HG03469 (cell line): ENCODE measurements at regions not wholly inside any gene's neighbourhood (a gene's known extent, or its start where the extent isn't known, plus 50 kb on each side); places are given as distances from the start of the nearest gene placed in this dataset.
"Not testable (repeated sequence)": the region's sequence is repeated elsewhere in the genome, so short reads cannot be mapped to it uniquely, and the experiment has no call there.

Experiments
- ATAC-seq: cut with Tn5 transposase; IDR thresholded peaks from one replicate; pipeline ENCODE4 v1.9.1; 2021; ENCODE audit warnings: mild to moderate bottlenecking, moderate library complexity, moderate number of reproducible peaks; ENCODE audit not compliant: unreplicated experiment

DNA sequence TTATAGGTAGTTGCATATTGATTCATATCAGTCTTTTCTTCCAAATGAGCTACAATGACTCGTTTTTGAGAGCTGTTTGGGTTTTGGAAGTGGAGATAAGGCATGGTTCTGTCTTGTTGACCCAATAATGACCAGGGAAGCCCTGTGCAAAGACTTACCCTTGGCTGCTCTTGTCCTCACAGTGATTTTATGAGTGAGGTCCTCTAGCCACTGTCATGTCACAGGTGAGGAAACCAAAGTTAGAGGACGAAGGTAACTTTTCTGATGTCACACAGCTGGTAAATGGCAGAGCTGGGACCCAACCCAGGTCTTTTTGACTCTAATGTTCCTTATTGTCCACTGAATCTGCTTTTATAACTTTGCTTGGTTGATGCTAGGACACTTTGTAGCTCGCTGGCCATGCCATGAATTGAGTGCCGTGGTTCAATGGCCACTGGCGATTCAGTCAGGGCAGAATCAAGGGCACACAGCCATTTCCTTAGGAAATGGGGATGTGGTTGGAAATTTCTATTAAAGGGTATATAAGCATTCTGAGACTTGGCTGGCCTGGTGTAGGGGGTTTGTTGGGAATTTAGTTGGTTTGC lies 249.1 kb downstream of the GOLGA6L6 start:
- not testable (repeated sequence) for ATAC-seq

- ATAC-seq: not testable (repeated sequence)
Observed at GRCh38 chr15:20291616-20292015, 250.0 kb downstream of the GOLGA6L6 start.

DNA sequence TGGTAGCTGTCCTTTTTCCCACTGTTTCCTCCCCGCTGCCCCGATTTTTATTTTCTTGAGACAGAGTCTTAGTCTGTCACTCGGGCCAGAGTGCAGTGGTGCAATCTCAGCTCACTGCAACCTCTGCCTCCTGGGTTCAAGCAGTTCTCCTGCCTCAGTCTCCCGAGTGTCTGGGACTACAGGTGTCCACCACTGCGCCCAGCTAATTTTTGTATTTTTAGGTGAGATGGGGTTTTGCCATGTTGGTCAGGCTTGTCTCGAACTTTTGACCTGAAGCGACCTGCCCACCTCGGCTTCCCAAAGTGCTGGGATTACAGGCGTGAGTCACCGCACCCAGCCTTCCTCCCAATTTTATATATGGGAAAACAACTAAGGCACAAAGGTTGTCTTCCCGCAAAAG lies 251.0 kb downstream of the GOLGA6L6 start:
- not testable (repeated sequence) for ATAC-seq

DNA sequence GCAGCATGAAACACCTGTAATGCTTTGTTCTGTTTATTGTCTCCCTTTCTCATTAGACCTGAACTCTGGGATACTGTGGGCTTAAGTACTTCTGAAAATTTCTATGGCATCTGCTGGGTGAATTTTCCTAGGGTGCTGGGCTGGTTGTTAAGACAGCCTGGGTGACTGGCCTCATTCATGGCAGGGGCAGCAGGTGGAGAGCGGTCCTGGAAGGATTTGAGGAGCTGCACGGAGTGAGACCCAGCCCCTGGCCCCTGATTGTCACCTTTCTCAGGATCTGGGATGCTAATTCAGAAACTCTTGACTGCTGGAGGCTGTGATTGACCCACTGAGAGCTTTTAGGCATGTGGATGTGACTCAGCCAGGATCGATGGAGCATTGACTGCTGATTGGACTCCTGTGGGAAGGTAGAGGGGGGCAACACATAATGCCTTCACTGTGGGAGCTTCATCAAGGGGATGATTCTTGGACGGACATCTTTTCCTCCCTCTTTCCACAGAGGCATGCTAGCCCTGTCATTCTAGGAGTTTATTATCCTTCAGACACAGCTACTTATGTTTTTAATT lies 252.0 kb downstream of the GOLGA6L6 start:
- ATAC-seq: not testable (repeated sequence)

DNA sequence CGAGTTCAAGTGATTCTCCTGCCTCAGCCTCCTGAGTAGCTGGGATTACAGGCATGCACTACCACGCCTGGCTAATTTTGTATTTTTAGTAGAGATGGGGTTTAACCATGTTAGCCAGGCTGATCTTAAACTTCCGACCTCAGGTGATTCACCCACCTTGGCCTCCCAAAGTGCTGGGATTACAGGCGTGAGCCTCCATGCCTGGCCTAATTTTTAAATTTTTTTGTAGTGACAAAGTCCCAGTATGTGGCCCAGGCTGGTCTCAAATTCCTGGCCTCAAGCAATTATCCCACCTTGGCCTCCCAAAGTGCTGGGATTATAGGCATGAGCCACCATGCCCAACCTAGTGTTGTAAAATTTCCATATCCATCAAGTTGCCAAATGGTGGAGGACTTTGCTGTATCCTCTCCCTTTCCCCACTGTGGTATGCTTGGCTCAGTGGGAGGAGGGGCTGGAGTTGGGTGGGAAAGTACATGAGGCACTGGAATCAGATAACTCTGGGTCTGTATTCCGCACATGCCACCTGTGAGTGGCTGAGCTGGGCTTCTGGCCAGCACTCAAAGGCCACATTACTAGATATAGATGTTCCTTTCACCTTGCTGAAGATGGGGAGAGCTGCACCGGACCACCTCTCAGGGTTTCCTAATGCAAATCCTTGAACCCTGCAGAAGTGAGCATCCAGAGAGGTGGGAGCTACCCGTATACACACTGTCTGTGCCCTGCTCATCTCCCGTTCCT lies 252.6 kb downstream of the GOLGA6L6 start:
- ATAC-seq: not testable (repeated sequence)

- not testable (repeated sequence) for ATAC-seq
Observed at GRCh38 chr15:20286559-20286958, 255.0 kb downstream of the GOLGA6L6 start.

GRCh38 chr15:20285696-20286300 lies 255.8 kb downstream of the GOLGA6L6 start:
- ATAC-seq: not testable (repeated sequence)

- not testable (repeated sequence) for ATAC-seq
Observed at GRCh38 chr15:20284891-20285535, 256.6 kb downstream of the GOLGA6L6 start.

DNA sequence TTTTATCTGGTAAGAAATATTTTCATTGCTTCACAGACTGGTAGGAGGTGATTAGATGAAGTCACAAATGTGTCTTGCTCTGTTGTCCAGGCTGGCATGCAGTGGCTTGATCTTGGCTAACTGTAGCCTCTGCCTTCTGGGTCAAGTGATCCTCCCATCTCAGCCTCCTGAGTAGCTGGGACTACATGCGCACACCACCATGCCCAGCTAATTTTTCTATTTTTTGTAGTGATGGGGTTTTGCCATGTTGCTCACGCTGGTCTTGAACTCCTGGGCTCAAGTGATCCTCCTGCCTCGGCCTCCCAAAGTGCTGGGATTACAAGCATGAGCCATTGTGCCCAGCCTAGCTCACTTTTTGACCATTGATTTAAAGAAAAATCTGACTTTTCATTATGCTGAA lies 257.9 kb downstream of the GOLGA6L6 start:
- not testable (repeated sequence) for ATAC-seq

GRCh38 chr15:20282491-20282943 lies 259.1 kb downstream of the GOLGA6L6 start:
- not testable (repeated sequence) for ATAC-seq

DNA sequence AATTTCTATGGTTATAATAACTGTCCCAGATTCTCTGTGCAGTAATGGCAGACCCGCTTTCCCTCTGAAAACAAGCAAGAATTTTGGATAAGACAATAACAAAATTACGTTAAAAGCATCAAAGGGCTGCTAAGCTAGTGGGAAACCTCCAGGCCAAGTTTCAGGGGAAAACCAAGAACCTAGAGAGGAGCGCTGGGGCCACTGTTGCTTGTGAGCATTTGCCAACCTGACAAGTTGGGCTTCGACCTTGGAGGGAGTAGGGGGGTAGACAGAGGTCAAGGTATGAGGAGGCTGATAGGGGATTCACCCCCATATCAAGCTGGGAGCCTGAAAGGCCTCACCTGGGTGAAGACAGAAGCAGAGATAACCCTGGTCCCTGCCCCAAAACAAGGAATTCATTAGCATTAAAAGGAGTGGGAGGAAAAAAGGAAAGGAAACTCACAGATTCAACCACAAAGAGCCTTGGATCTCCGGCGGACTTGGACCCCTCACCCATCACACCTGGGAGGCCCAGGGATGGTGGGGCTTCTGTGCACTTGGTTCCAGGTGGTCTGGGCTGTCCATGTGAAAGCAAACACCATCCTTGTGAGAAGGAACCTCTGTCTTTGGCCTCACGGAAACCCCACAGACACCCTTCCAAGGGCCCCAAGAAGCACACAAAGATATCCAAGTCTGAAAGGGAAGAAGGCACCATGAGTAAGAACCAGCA lies 259.9 kb downstream of the GOLGA6L6 start:
- not testable (repeated sequence) for ATAC-seq

DNA sequence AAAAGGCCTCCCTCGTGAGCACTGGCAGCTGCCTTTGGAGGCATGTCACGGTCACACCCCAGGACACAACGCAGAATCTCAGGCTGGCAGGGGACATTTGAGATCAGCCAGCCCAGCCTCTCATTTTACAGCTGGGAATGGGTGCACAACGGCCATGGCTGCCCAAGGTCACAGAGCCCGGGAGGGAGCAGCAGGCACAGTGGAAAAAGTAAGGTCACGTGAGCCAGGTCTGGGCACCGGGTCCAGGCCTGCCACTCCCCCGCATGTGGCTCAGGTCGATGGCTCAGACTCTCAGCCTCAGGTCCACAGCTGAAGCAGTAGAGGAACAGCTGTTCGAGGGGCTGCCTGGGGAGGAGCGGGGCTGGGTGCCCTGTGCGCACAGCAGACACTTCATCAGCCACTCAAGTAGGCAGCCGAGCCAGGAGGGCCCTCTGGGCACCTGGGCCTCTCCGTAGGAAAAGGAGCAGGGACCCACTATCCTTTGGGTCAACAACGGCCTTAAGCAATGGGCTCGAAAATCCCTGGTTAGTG lies 260.6 kb downstream of the GOLGA6L6 start:
- no peak for ATAC-seq

DNA sequence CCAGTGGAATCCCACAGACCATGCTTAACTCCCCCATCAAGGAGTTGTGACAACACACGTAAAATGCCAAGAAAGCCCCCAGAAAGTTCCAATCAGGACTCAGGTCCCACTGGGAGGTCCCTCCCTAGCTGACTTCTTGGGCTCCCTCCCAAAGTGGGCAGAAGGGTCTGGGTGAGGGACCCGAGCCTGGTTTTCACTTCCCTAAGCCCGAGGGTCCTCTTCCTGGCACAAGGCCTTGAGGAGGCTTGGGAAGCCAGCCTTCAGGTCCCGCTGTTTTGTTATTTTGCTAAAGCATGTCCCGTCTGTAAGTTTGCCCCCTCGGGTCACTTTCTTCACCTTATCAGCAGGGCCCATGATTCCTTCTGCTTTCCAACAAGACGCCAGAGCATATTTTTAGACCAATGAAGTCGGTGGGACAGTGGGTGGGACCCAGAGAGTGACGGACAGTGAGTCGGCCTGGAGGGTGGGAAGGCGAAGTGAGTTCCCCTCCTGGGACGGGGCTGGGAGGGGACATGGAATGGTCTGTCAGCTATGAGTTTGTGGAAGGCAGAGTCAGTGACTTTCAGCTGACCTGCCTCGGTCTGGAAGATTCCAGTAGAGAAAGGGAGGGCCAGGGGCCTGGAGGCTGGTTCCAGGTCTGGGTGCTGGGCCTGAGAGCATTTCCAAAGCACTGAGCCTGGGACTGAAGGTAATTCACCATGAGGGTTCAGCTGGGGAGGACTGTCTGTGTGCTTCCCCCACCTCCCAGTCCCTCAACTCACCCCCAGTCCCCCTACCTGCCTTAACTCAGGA lies 261.3 kb downstream of the GOLGA6L6 start:
- ATAC-seq: not testable (repeated sequence)

DNA sequence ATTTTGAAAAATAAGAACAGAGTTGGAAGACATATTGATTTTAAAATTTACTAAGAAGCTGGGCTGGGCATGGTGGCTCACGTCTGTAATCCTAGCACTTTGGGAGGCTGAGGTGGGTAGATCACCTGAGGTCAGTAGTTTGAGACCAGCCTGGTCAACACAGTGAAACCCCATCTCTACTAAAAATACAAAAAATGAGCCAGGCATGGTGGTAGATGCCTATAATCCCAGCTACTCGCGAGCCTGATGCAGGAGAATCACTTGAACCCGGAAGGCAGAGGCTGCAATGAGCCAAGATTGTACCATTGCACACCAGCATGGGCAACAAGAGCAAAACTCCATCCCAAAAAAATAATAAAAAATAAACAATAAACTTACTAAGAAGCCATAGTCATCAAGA lies 262.5 kb downstream of the GOLGA6L6 start:
- ATAC-seq: not testable (repeated sequence)

DNA sequence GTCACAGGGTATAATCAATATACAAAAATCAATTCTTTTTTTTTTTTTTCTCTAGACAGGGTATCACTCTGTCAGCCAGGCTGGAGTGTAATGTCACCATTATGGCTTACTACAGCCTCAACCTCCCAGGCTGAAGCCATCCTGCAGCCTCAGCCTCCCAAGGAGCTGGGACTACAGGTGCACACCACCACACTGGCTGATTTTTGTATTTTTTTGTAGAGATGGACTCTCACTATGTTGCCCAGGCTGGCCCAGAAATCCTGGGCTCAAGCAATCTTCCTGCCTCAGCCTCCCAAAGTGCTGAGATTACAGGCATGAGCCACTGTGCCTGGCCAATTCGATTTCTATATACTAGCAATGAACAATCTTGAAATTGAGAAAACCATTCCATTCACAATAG lies 263.2 kb downstream of the GOLGA6L6 start:
- not testable (repeated sequence) for ATAC-seq

GRCh38 chr15:20277451-20277850 lies 264.1 kb downstream of the GOLGA6L6 start:
- not testable (repeated sequence) for ATAC-seq

GRCh38 chr15:20276312-20277114 lies 265.1 kb downstream of the GOLGA6L6 start:
- not testable (repeated sequence) for ATAC-seq

- not testable (repeated sequence) for ATAC-seq
Observed at GRCh38 chr15:20275373-20275967, 266.1 kb downstream of the GOLGA6L6 start.
